Globus pallidus (tissue), 1 donor: ENCODE measurements at regions not wholly inside any gene's neighbourhood (a gene's known extent, or its start where the extent isn't known, plus 50 kb on each side); places are given as distances from the start of the nearest gene placed in this dataset.

ENCODE experiments used
- DNase-seq: peaks from one replicate; pipeline ENCODE4 v3.0.0-alpha.2; 2015; ENCODE audit warnings: low spot score

DNA sequence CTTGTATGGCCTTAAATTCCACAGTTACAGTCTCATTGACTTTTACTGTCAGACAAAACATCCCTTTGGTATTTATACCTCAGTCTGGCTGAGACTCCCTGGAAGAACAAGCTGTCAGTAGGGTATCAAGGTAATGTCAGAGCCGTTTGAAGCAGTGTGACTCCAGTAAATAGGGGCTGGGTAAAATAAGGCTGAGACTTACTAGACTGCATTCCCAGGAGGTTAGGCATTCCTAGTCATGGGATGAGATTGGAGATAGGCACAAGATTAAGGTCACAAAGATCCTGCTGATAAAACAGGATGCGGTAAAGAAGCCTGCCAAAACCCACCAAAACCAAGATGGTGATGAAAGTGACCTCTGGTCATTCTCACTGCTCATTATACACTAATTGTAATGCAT is 219.5 kb upstream of the SKOR2 start:
- DNase-seq, result no peak

- DNase-seq, result no peak
Measured at GRCh38 chr18:47469576-47469975, 218.1 kb upstream of the SKOR2 start.

DNA sequence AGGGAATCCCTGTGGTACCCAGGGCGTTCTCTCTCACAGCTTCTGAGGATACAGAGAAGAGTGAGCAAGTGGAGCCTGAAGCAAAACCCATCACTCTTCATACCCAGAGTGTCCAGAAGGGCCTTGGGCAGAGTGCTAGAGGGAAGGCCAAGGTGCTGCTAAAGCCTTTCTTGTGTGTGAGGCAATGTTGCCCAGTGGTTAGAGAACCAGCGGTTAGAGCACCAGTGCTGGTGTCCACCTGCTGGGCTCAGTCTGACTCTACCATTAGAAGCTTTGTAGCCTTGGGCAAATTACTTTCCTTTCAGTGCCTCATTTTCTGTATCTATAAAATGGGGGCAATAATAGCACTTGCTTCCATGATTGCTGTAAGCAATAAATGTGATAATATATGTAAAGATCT is 210.5 kb upstream of the SKOR2 start:
- no peak for DNase-seq

- DNase-seq, result no peak
Measured at GRCh38 chr18:47461406-47461948, 210.0 kb upstream of the SKOR2 start.

GRCh38 chr18:47458483-47458882 is 207.0 kb upstream of the SKOR2 start:
- DNase-seq, result no peak

GRCh38 chr18:47457614-47458013 is 206.2 kb upstream of the SKOR2 start:
- DNase-seq, result no peak

GRCh38 chr18:47453038-47453437 is 201.6 kb upstream of the SKOR2 start:
- DNase-seq, result no peak

- no peak for DNase-seq
Measured at GRCh38 chr18:47448956-47449355, 197.5 kb upstream of the SKOR2 start.

GRCh38 chr18:47441914-47442313 is 190.5 kb upstream of the SKOR2 start:
- no peak for DNase-seq

- no peak for DNase-seq
Measured at GRCh38 chr18:47438001-47438400, 186.5 kb upstream of the SKOR2 start.

DNA sequence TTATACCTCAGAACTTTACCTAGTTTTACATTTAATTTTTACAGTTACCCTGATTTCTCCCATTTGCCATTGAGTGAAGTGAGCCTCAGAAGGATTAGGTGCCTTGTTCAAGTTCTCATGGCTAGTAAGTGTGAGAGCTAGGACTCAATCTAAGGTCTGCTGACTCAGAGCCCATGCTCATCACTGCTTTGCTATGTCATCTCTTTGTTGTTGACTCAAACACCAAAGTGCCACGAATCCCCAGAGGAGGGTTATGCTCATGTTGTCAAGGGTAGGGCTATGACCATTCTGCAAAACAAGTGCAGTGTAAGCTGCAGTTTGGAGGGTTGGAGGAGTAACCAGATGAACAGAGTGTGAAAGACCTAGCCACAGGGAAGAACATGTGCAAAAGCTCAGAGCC is 185.4 kb upstream of the SKOR2 start:
- DNase-seq, result no peak

GRCh38 chr18:47434214-47434746 is 182.8 kb upstream of the SKOR2 start:
- DNase-seq, result no peak

- no peak for DNase-seq
Measured at GRCh38 chr18:47427923-47428637, 176.6 kb upstream of the SKOR2 start.

DNA sequence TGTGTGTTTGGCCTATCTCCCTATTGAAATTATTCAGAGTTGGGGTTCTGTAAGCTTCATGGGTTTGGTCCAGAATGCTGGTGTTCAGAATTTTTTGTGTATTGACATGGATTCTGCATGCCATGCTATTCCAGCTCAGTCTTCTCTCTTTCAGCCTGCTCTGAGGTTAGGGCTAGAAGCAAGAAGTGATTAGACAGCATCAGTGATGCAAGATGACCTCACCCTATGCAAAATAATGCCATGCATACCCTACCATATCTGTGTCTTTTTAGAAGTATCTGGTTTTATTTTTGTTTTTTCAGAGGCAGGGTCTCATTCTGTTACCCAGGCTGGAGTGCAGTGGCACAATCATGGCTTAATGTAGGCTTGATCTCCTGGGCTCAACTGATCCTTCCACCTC is 175.6 kb upstream of the SKOR2 start:
- no peak for DNase-seq

DNA sequence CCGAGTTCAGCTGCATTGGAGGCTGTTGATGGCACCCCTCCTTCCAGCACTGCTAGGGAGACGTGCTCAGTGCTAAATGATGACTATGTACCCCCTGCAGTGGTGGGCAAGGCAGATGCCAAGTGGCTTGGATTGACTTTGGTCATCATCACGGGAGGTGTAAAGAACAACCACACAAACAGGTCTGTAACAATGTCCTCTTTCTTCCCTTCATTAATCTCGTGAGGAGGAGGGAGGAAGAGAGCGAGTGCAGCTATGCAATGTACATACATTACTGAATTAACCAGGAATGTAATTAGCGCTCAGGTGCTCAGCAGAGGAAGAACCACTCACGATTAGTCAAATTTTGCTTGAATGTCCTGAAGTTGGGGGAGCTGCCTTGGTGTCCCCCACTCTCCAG is 173.9 kb upstream of the SKOR2 start:
- no peak for DNase-seq

DNA sequence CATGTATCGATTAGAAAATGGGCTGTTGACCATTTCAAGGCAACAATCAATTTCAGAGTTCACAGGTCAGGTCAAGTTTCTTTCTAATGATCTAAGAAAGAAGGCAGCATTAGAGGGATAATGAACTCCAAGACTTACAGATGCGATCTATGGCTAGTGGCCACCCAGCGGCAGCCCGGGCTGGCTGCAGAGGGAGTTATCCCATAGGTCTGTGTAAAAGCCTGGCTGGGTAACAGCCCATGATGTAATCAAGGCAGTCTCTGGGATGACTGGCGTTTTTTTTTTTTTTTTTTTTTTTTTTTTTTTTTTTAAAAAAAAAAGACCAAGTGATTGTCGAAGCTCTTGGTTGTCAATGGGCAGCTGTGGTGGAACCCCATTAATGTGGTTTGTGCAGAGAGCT is 171.1 kb upstream of the SKOR2 start:
- no peak for DNase-seq

DNA sequence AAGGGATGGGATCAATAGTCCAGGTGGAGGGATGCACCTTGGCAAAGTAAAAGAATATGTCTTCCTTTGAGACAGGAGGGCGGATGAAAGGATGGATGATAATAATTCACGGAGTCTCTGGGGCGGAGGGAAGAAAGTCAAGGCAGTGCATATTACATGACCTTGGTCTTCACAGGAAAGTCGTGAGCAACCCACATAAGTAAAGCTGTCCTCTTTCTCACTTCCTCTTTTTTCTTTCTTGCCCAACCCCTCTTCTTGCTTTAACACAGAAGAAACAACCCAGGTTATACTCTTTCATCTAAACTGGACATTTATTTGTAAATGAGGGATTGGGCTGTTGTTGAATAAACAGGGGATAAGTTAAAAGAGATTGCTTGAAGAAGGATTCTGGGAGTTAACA is 168.7 kb upstream of the SKOR2 start:
- no peak for DNase-seq

- no peak for DNase-seq
Measured at GRCh38 chr18:47418746-47419145, 167.3 kb upstream of the SKOR2 start.

- DNase-seq, result no peak
Measured at GRCh38 chr18:47417807-47418206, 166.3 kb upstream of the SKOR2 start.

- DNase-seq, result no peak
Measured at GRCh38 chr18:47415881-47416280, 164.4 kb upstream of the SKOR2 start.

DNA sequence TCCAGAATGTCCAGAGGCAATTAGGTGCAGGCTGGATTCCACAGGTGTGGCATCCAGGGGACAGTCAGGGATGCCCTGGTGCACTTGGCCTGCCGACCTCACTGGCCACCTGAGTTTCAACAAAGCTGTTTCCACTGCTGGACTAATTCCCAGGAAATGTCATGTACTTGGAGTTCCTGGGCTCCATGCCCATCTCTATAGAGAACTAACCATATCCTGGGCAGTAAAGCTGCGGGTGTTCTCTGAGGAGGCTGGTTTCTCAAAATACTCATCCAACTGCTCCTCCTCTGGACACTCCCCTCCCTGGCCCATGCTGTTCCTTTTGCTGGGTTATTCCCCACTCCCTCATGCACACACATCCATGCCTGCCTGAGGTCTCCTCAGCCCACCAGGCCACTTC is 161.9 kb upstream of the SKOR2 start:
- DNase-seq, result no peak

DNA sequence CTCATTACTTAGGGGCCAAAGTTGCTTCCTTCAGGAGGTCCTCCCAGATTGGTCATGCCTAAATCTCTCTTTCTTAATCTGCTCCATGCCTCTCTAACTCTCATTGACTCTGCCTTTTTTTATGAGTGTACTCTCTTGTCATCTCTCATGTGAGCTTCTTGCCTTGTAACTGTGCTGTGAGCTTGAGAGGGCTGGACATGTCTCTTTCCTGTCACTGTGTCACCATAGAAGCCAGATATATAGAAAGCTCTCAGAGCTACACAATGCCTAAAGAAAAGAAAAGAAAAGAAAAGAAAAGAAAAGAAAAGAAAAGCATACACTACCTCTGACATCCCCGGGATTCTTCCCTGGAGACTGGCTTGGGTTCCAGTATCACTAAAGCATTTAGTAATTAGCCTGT is 161.5 kb upstream of the SKOR2 start:
- no peak for DNase-seq

DNA sequence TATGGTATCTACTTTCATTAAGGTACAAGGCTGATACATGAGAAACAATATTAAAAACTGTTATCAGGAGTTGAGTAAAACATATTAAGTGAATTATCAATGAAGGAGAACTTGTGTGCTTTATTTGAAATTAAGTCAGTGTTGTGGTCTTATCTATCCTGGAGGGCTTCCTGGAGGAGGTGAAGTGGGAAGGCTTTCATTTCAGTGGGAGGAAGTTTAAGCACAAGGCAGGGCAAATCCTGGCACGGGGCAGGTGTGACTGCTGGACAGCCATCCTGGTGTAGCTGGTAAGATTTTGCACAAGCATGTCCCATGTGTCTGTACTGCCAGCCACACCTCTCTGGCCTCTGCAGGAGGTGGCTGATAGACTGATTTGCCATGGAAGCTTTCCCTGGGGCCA is 159.7 kb upstream of the SKOR2 start:
- DNase-seq, result no peak

DNA sequence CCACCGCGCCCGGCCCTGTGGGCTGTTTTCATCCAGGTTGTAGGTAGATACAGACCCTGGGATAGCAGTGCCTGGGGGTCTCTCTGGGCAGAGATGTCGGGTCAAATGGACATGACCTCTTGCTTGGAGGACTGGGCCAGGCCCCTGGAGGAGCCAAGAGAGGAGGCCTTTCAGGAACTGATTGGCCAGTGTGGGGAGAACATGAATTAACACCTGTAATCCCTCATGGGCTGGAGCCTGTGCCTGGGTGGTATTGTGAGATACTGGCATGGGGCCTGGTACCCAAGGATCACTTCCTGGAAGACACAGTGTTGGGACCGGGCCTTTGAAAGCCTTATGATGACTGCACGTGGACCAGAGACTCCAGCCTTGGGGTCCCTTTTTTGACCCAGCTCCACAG is 158.7 kb upstream of the SKOR2 start:
- no peak for DNase-seq
